IMR-90 (cell line): ENCODE measurements at regions not wholly inside any gene's neighbourhood (a gene's known extent, or its start where the extent isn't known, plus 50 kb on each side); places are given as distances from the start of the nearest gene placed in this dataset.

Source experiments
- ATAC-seq: fragments of 200-7000 bp; cut with Tn5 transposase; 2 replicates; pipeline ENCODE4 v1.9.1; 2020; ENCODE audit warnings: low read depth, mild to moderate bottlenecking, moderate library complexity
- BruUV-seq: library from RNA; stranded (reverse); fragments of 400-500 nt; replicated peaks from 2 replicates; lab custom pipeline; 2021; lab: Mats Ljungman, UMichigan
- CTCF ChIA-PET: fragments of 300-600 bp; formaldehyde crosslinking; extraction: SDS; loops from one replicate; lab custom pipeline; 2021; ENCODE audit warnings: antibody characterized with exemption; lab: Yijun Ruan, JAX
- POLR2A ChIA-PET: fragments of 300-600 bp; sonication (Branson Sonifier 250); formaldehyde crosslinking; loops from one replicate; lab custom pipeline; 2022; ENCODE audit warnings: antibody characterized with exemption; ENCODE audit not compliant: unreplicated experiment; lab: Charles Lee
- DNase-seq: peaks from one replicate; pipeline ENCODE4 v3.0.0; 2013
- H2AFZ ChIP-seq: replicated peaks from 2 replicates; pipeline ENCODE3; 2013; ENCODE audit warnings: low read length, mild to moderate bottlenecking; ENCODE audit not compliant: poor library complexity
- H2AK5ac ChIP-seq: 2 replicates; pipeline ENCODE4 v1.6.1; 2013; ENCODE audit warnings: low read depth, low read length, inconsistent platforms
- H2AK9ac ChIP-seq: replicated peaks from 2 replicates; pipeline ENCODE3; 2013; ENCODE audit warnings: mild to moderate bottlenecking, low read depth, low read length, moderate library complexity; ENCODE audit not compliant: poor library complexity
- H2BK120ac ChIP-seq: 2 replicates; pipeline ENCODE4 v1.6.1; 2013; ENCODE audit warnings: low read depth, low read length, inconsistent platforms
- H2BK15ac ChIP-seq: 3 replicates; pipeline ENCODE4 v1.6.1; 2013; ENCODE audit warnings: low read depth, low read length, inconsistent platforms
- H2BK20ac ChIP-seq: 2 replicates; pipeline ENCODE4 v1.6.1; 2013; ENCODE audit warnings: low read depth, mild to moderate bottlenecking, inconsistent platforms, low read length, moderate library complexity
- H2BK5ac ChIP-seq: 2 replicates; pipeline ENCODE4 v1.6.1; 2013; ENCODE audit warnings: mild to moderate bottlenecking, low read depth, low read length, inconsistent platforms; ENCODE audit not compliant: poor library complexity, severe bottlenecking
- H3K14ac ChIP-seq: replicated peaks from 2 replicates; pipeline ENCODE4 v1.6.1; 2013; ENCODE audit warnings: low read depth, low read length, inconsistent platforms
- H3K18ac ChIP-seq: 2 replicates; pipeline ENCODE4 v1.6.1; 2013; ENCODE audit warnings: low read depth, low read length, control low read depth
- H3K23ac ChIP-seq: 2 replicates; pipeline ENCODE4 v1.6.1; 2013; ENCODE audit warnings: low read depth, low read length, inconsistent platforms
- H3K27ac ChIP-seq: 2 replicates; pipeline ENCODE4 v1.5.1; 2013; ENCODE audit warnings: mild to moderate bottlenecking, control low read depth, low read length; ENCODE audit not compliant: insufficient read depth
- H3K27me3 ChIP-seq: 2 replicates; pipeline ENCODE4 v1.6.1; 2013; ENCODE audit warnings: low read length; ENCODE audit not compliant: control insufficient read depth, insufficient read depth
- H3K36me3 ChIP-seq: 2 replicates; pipeline ENCODE4 v1.6.1; 2013; ENCODE audit warnings: low read length, mixed read lengths; ENCODE audit not compliant: control insufficient read depth, insufficient read depth
- H3K4ac ChIP-seq: 2 replicates; pipeline ENCODE4 v1.6.1; 2013; ENCODE audit warnings: low read depth, low read length, inconsistent platforms
- H3K4me1 ChIP-seq: 2 replicates; pipeline ENCODE4 v1.6.1; 2013; ENCODE audit warnings: low read length, mixed read lengths; ENCODE audit not compliant: control insufficient read depth, insufficient read depth
- H3K4me2 ChIP-seq: 2 replicates; pipeline ENCODE4 v1.6.1; 2013; ENCODE audit warnings: low read depth, mild to moderate bottlenecking, control low read depth, low read length, moderate library complexity
- H3K4me3 ChIP-seq: 2 replicates; pipeline ENCODE4 v1.5.1; 2013; ENCODE audit warnings: low read depth, mild to moderate bottlenecking, control low read depth, low read length, moderate library complexity; ENCODE audit not compliant: insufficient read depth
- H3K56ac ChIP-seq: 2 replicates; pipeline ENCODE4 v1.6.1; 2013; ENCODE audit warnings: low read length, inconsistent platforms; ENCODE audit not compliant: insufficient read depth; ENCODE audit errors: extremely low read depth
- H3K79me1 ChIP-seq, 2 experiments: 2 replicates each; pipeline ENCODE4 v1.6.1; 2013; ENCODE audit warnings: low read length in 2 of 2, inconsistent platforms in 1 of 2, low read depth in 1 of 2
- H3K9ac ChIP-seq: 2 replicates; pipeline ENCODE4 v1.6.1; 2013; ENCODE audit warnings: low read depth, low read length, control low read depth
- H3K9me1 ChIP-seq: 2 replicates; pipeline ENCODE4 v1.6.1; 2013; ENCODE audit warnings: low read length, inconsistent platforms; ENCODE audit not compliant: insufficient read depth
- H3K9me3 ChIP-seq: 2 replicates; pipeline ENCODE4 v1.6.1; 2013; ENCODE audit warnings: low read length; ENCODE audit not compliant: control insufficient read depth, insufficient read depth
- H4K20me1 ChIP-seq: 2 replicates; pipeline ENCODE4 v1.6.1; 2013; ENCODE audit warnings: low read length, inconsistent platforms; ENCODE audit not compliant: insufficient read depth
- H4K5ac ChIP-seq: 2 replicates; pipeline ENCODE4 v1.6.1; 2013; ENCODE audit warnings: mild to moderate bottlenecking, low read depth, low read length, control low read depth
- H4K8ac ChIP-seq, 2 experiments: 2 replicates each; pipeline ENCODE4 v1.6.1; 2013; ENCODE audit warnings: low read depth in 2 of 2, low read length in 2 of 2, control low read depth in 1 of 2, inconsistent platforms in 1 of 2
- H4K91ac ChIP-seq: 2 replicates; pipeline ENCODE4 v1.6.1; 2013; ENCODE audit warnings: low read depth, low read length, inconsistent platforms; ENCODE audit not compliant: insufficient read depth
- BHLHE40 ChIP-seq: fragments of 150-350 bp; IDR thresholded peaks from 2 replicates; pipeline ENCODE4 v1.6.1; 2016; ENCODE audit warnings: mild to moderate bottlenecking, low read depth, low read length
- CHD1 ChIP-seq: IDR thresholded peaks from 2 replicates; pipeline ENCODE4 v1.6.1; 2012; ENCODE audit warnings: low read depth, low read length, improper control_type of control experiment
- FOS ChIP-seq: fragments of 150-350 bp; IDR thresholded peaks from 2 replicates; pipeline ENCODE4 v1.6.1; 2016; ENCODE audit warnings: low read depth, low read length
- MAFK ChIP-seq: IDR thresholded peaks from 2 replicates; pipeline ENCODE4 v1.6.1; 2012; ENCODE audit warnings: low read depth, low read length, improper control_type of control experiment
- MXI1 ChIP-seq: IDR thresholded peaks from 2 replicates; pipeline ENCODE4 v1.6.1; 2012; ENCODE audit warnings: low read depth, mild to moderate bottlenecking, low read length, moderate library complexity, borderline replicate concordance
- NFE2L2 ChIP-seq: fragments of 150-350 bp; IDR thresholded peaks from 2 replicates; pipeline ENCODE4 v1.6.1; 2016; ENCODE audit warnings: low read depth, mild to moderate bottlenecking, low read length
- POLR2A ChIP-seq: IDR thresholded peaks from 2 replicates; pipeline ENCODE4 v1.6.1; 2012; ENCODE audit warnings: mild to moderate bottlenecking, low read depth, low read length
- RAD21 ChIP-seq: IDR thresholded peaks from 2 replicates; pipeline ENCODE4 v1.6.1; 2012; ENCODE audit warnings: low read length, improper control_type of control experiment
- RCOR1 ChIP-seq: IDR thresholded peaks from 2 replicates; pipeline ENCODE4 v1.6.1; 2012; ENCODE audit warnings: mild to moderate bottlenecking, low read length, improper control_type of control experiment; ENCODE audit not compliant: insufficient replicate concordance
- RFX5 ChIP-seq: IDR thresholded peaks from 2 replicates; pipeline ENCODE4 v1.8.0; 2012; ENCODE audit warnings: low read depth, mild to moderate bottlenecking, low read length, moderate library complexity
- SMC3 ChIP-seq: fragments of 150-350 bp; IDR thresholded peaks from 2 replicates; pipeline ENCODE4 v1.6.1; 2016; ENCODE audit warnings: low read depth, mild to moderate bottlenecking, antibody characterized with exemption, low read length, moderate library complexity
- dilution Hi-C: fragments of 300-500 bp; cut with HindIII; formaldehyde crosslinking; loops from one replicate; pipeline ENCODE4 v1.14.3; 2018; ENCODE audit warnings: low sequenced_read_pairs; ENCODE audit not compliant: unreplicated experiment
- in situ Hi-C: fragments of 300-500 bp; cut with MboI; formaldehyde crosslinking; loops from 3 replicates; pipeline ENCODE4 v1.14.3; 2019; ENCODE audit warnings: low sequenced_read_pairs, inconsistent platforms, mixed read lengths
- intact Hi-C: fragments of 100-400 bp; cut with micrococcal nuclease; formaldehyde crosslinking; loops from 2 replicates; pipeline ENCODE4 v1.10.0; 2022
- TF ChIP-seq, protein P1 (sequence below): fragments of 150-350 bp; IDR thresholded peaks from 2 replicates; pipeline ENCODE4 v1.6.1; 2017; ENCODE audit warnings: mild to moderate bottlenecking, antibody characterized with exemption, low read length, low read depth
- TF ChIP-seq, protein P2 (sequence below): conservative IDR thresholded peaks from 2 replicates; pipeline ENCODE4 v1.5.1; 2012; ENCODE audit warnings: mild to moderate bottlenecking, low read depth, low read length, improper control_type of control experiment

DNA sequence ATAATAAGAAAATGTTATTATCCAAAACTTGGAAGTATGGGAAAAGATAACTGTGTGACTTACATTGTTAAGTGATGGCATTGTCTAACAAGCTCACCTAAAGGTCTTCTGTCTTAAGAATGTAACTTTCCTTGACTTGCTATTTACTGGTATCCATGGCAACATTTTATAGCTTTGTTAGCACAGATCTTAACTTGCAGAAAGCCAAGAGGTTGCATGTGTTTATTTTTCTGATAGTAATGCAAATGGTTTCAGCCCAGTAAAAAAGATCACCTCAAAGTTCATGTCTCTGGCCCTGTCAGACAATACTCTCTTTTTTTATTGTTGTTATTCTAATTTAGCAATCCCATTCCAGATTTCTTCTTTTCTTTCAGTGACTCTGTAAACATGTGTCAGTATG, 425.3 kb downstream of the SPRY1 start:
- H3K23ac ChIP-seq: no peak overlapping the region
- H2BK20ac ChIP-seq: no peak overlapping the region
- H3K27me3 ChIP-seq: no peaks in the 10 kb centered on the region
- ChIA-PET POLR2A (no interaction called here), CTCF (no interaction called here)
- no peaks in the 10 kb centered on the region for H3K36me3 ChIP-seq
- dilution Hi-C loops: no loop called here
- no peak overlapping the region for H2AK9ac ChIP-seq
- no peak overlapping the region for H3K27ac ChIP-seq
- DNase-seq: peak; percentile 48
- no peaks in the 10 kb centered on the region; the same call in 1 of the 2 replicates for H3K9me1 ChIP-seq
- no peak overlapping the region for H3K14ac ChIP-seq
- peaks cover 9% of the 10 kb centered on the region for H3K4me1 ChIP-seq
- no peak overlapping the region for H2BK5ac ChIP-seq
- in situ Hi-C loops: no loop called here
- no peak for ATAC-seq
- no peak overlapping the region for H4K5ac ChIP-seq
- no peak overlapping the region for H2AK5ac ChIP-seq
- no peak overlapping the region for H3K9ac ChIP-seq
- H2AFZ ChIP-seq: no peak overlapping the region
- TF ChIP-seq MXI1: no peak
- no peak for TF ChIP-seq BHLHE40
- TF ChIP-seq CHD1: no peak
- TF ChIP-seq NFE2L2: no peak
- no peak for TF ChIP-seq RAD21
- TF ChIP-seq RFX5: no peak
- no peak for TF ChIP-seq SMC3
- TF ChIP-seq, protein P1, sequence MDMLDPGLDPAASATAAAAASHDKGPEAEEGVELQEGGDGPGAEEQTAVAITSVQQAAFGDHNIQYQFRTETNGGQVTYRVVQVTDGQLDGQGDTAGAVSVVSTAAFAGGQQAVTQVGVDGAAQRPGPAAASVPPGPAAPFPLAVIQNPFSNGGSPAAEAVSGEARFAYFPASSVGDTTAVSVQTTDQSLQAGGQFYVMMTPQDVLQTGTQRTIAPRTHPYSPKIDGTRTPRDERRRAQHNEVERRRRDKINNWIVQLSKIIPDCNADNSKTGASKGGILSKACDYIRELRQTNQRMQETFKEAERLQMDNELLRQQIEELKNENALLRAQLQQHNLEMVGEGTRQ: no peak
- no peak for TF ChIP-seq RCOR1
- TF ChIP-seq, protein P2, sequence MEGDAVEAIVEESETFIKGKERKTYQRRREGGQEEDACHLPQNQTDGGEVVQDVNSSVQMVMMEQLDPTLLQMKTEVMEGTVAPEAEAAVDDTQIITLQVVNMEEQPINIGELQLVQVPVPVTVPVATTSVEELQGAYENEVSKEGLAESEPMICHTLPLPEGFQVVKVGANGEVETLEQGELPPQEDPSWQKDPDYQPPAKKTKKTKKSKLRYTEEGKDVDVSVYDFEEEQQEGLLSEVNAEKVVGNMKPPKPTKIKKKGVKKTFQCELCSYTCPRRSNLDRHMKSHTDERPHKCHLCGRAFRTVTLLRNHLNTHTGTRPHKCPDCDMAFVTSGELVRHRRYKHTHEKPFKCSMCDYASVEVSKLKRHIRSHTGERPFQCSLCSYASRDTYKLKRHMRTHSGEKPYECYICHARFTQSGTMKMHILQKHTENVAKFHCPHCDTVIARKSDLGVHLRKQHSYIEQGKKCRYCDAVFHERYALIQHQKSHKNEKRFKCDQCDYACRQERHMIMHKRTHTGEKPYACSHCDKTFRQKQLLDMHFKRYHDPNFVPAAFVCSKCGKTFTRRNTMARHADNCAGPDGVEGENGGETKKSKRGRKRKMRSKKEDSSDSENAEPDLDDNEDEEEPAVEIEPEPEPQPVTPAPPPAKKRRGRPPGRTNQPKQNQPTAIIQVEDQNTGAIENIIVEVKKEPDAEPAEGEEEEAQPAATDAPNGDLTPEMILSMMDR: no peak
- TF ChIP-seq FOS: no peak
- no peak for TF ChIP-seq POLR2A
- TF ChIP-seq MAFK: no peak
- no peak overlapping the region for H3K18ac ChIP-seq
- H4K91ac ChIP-seq: no peak overlapping the region
- no peak overlapping the region for H4K8ac ChIP-seq
- H3K56ac ChIP-seq: no peak overlapping the region
- no peaks in the 10 kb centered on the region for H4K20me1 ChIP-seq
- no peaks in the 10 kb centered on the region for H3K79me1 ChIP-seq
- no peak overlapping the region for H3K4me3 ChIP-seq
- H3K4ac ChIP-seq: no peak overlapping the region
- H2BK120ac ChIP-seq: 0 out of 2 replicates have a peak overlapping the region, but pooled peaks have one; percentile 6
- H3K4me2 ChIP-seq: no peak overlapping the region
- H2BK15ac ChIP-seq: 0 out of 3 replicates have a peak overlapping the region, but pooled peaks have one; percentile 11
- intact Hi-C loops: no loop called here
- H3K9me3 ChIP-seq: 0 out of 2 replicates have a peak, but pooled peaks cover 2% of the 10 kb centered on the region
- BruUV-seq: no TSS peak
